Kidney (tissue), 13 donors: ENCODE measurements at regions not wholly inside any gene's neighbourhood (a gene's known extent, or its start where the extent isn't known, plus 50 kb on each side); places are given as distances from the start of the nearest gene placed in this dataset.

Source experiments
- DNase-seq, 5 donors: peaks; one replicate each; pipeline ENCODE4 v3.0.0-alpha.2; 2013 to 2020
- FAIRE-seq: peaks from 2 replicates; lab custom pipeline; 2012; peaks lifted over from hg19 to GRCh38; lab: Jason Lieb, UNC
- H3K27ac ChIP-seq, 2 donors: one replicate each; pipeline ENCODE4 v1.7.0; 2013; ENCODE audit warnings: low read depth in 2 of 2, low read length in 2 of 2, inconsistent platforms in 1 of 2
- H3K27me3 ChIP-seq: one replicate; pipeline ENCODE4 v1.7.1; 2013; ENCODE audit warnings: low read length, inconsistent platforms; ENCODE audit not compliant: control insufficient read depth, insufficient read depth
- H3K36me3 ChIP-seq, 3 donors: one replicate each; pipeline versions ENCODE4 v1.7.0 to v1.7.1; 2013; ENCODE audit warnings: low read length in 3 of 3, control low read depth in 1 of 3, inconsistent platforms in 1 of 3; ENCODE audit not compliant: insufficient read depth in 3 of 3, control insufficient read depth in 2 of 3
- H3K4me1 ChIP-seq, 3 donors: one replicate each; pipeline versions ENCODE4 v1.7.0 to v1.7.1; 2013; ENCODE audit warnings: low read length in 3 of 3, inconsistent platforms in 1 of 3, low read depth in 1 of 3; ENCODE audit not compliant: control insufficient read depth in 2 of 3, insufficient read depth in 2 of 3
- H3K4me3 ChIP-seq, 3 donors: one replicate each; pipeline versions ENCODE4 v1.7.0 to v1.8.1; 2013; ENCODE audit warnings: low read length in 3 of 3, control low read depth in 1 of 3, inconsistent platforms in 1 of 3
- H3K9ac ChIP-seq, 3 donors: one replicate each; pipeline versions ENCODE4 v1.7.0 to v1.7.1; 2013; ENCODE audit warnings: low read length in 3 of 3, control low read depth in 1 of 3, inconsistent platforms in 1 of 3
- H3K9me3 ChIP-seq, 3 donors: one replicate each; pipeline versions ENCODE4 v1.7.0 to v1.7.1; 2013; ENCODE audit warnings: low read length in 3 of 3, control low read depth in 1 of 3, inconsistent platforms in 1 of 3; ENCODE audit not compliant: control insufficient read depth in 2 of 3, insufficient read depth in 1 of 3
- intact Hi-C: fragments of 100-400 bp; cut with DNase I; formaldehyde crosslinking; loops from one replicate; pipeline ENCODE4 v1.11.1; 2022
- TF ChIP-seq, protein P1 (sequence below): IDR thresholded peaks from 3 replicates; pipeline ENCODE4 v1.5.1; 2012; ENCODE audit warnings: mild to moderate bottlenecking, moderate library complexity, borderline replicate concordance; ENCODE audit not compliant: insufficient read depth; ENCODE audit errors: extremely low read depth
- donor health status: control.
- donor health status: control.
- donor health status: control.
- donor health status: control.
- donor health status: control.
- donor health status: DM: yes; HTN: yes; CAD: no.
- donor health status: Normal renal cell carcinoma (clear cell type).

DNA sequence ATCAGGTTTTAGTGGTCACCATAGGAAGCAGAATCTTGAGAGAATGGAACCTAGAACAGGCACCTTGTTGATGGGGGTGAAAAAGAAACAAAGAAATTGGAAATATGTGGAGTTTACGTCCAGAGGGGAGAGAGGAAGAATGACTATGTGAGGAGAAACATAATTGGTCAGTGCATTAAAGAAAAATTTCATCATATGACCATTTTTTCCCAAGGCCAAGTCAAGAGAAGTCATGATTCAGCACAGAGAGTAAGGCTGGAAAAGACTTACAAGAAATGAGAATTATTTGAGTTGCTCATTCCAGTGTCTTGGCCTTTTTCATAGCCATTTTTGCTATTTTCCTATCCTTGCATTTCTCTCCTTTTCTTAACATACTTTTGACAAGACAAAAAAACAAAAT is 421.7 kb downstream of the EFNB2 start:
- Histone ChIP-seq H3K27ac (no peak overlapping the region), H3K9ac (no peak overlapping the region), H3K4me1 (no peaks in the 10 kb centered on the region), H3K4me3 (no peak overlapping the region), H3K36me3 (no peaks in the 10 kb centered on the region), H3K9me3 (no peaks in the 10 kb centered on the region), H3K27me3 (no peaks in the 10 kb centered on the region)
- FAIRE-seq: no peak
- DNase-seq: no peak
- intact Hi-C loops: no loop called here
- TF ChIP-seq, protein P1, sequence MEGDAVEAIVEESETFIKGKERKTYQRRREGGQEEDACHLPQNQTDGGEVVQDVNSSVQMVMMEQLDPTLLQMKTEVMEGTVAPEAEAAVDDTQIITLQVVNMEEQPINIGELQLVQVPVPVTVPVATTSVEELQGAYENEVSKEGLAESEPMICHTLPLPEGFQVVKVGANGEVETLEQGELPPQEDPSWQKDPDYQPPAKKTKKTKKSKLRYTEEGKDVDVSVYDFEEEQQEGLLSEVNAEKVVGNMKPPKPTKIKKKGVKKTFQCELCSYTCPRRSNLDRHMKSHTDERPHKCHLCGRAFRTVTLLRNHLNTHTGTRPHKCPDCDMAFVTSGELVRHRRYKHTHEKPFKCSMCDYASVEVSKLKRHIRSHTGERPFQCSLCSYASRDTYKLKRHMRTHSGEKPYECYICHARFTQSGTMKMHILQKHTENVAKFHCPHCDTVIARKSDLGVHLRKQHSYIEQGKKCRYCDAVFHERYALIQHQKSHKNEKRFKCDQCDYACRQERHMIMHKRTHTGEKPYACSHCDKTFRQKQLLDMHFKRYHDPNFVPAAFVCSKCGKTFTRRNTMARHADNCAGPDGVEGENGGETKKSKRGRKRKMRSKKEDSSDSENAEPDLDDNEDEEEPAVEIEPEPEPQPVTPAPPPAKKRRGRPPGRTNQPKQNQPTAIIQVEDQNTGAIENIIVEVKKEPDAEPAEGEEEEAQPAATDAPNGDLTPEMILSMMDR: no peak

DNA sequence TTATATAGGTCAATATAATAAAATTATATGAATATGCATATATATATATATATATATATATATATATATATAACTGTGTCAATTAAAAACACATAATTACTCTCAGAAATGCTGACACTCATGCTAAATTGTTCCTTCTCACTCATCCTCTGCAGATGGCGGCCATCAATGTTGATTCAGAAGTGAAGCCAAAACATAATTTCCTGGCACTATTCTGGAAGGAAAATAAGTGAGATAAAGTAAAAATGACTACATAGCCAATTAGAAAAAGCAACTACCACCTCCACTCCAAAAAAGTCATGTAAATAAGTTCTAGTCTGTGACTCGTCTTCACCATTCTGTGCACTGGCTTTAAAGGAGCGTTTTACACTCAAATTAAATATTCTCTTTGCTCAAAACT is 423.3 kb downstream of the EFNB2 start:
- H3K9me3 ChIP-seq: no peaks in the 10 kb centered on the region
- no peaks in the 10 kb centered on the region for H3K36me3 ChIP-seq
- H3K4me3 ChIP-seq: no peak overlapping the region
- TF ChIP-seq, protein P1: no peak
- no peak for DNase-seq
- intact Hi-C loops: no loop called here
- FAIRE-seq: no peak
- H3K27ac ChIP-seq: no peak overlapping the region
- no peaks in the 10 kb centered on the region for H3K4me1 ChIP-seq
- no peak overlapping the region for H3K9ac ChIP-seq
- H3K27me3 ChIP-seq: no peaks in the 10 kb centered on the region

DNA sequence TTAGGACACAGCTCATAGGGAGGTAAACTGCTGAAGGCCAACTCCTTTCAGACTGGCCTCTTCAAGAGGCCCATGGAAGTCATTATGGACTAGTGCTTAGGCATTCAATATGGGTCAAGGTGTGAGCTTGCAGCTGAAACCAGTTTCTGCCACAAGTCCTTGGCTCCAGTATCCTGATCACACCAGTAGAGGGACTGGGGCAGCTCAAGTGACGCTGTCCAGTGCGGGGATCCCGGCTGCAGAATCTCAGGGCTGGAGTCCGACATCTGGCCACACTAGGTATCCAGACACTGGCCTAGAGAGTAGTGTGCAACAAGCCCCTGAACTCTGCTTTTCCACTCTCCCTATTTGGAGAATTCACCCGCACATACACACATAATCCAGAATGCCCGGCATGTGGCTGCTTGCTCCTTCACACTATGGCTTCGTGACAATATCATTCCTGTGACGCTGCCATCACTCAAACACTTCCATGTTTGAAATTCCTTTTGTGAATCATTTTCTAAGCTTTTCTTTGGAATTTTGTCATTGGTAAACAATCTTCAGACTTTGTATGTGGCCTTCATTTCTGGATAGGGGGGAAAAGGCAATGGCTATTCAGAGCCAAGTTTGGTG is 425.1 kb downstream of the EFNB2 start:
- H3K4me3 ChIP-seq: no peak overlapping the region
- no peaks in the 10 kb centered on the region for H3K9me3 ChIP-seq
- FAIRE-seq (no peak), DNase-seq (no peak)
- H3K27me3 ChIP-seq: no peaks in the 10 kb centered on the region
- no peaks in the 10 kb centered on the region for H3K4me1 ChIP-seq
- H3K36me3 ChIP-seq: no peaks in the 10 kb centered on the region
- intact Hi-C loops: no loop called here
- TF ChIP-seq, protein P1: no peak
- no peak overlapping the region for H3K27ac ChIP-seq
- no peak overlapping the region for H3K9ac ChIP-seq

DNA sequence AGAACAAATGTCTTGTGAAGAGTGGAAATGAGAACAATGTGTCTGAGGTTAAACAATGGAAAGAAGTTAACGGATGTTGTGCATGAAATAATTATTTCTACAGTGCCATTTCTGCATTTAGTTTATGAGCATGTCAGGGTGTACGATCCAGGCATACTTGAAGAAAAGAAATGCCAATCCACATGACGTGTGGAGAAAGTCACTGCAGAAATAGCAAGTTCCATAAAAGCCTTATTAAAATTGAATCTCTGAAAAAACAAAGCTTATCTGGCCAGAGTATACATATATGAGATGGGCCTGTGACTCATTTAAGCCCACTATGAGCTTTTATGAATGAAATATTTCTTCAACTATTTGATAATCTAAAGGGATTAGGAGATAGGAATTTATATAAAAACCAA is 426.1 kb downstream of the EFNB2 start:
- Histone ChIP-seq H3K9ac (no peak overlapping the region), H3K4me3 (no peak overlapping the region), H3K36me3 (no peaks in the 10 kb centered on the region), H3K9me3 (no peaks in the 10 kb centered on the region), H3K27ac (no peak overlapping the region), H3K27me3 (no peaks in the 10 kb centered on the region), H3K4me1 (no peaks in the 10 kb centered on the region)
- FAIRE-seq (no peak), DNase-seq (no peak)
- intact Hi-C loops: no loop called here
- TF ChIP-seq, protein P1: no peak
